Nephron (organoid): ENCODE measurements at regions not wholly inside any gene's neighbourhood (a gene's known extent, or its start where the extent isn't known, plus 50 kb on each side); places are given as distances from the start of the nearest gene placed in this dataset.

Experiments
- H3K27ac Mint-ChIP-seq, 3 experiments: 2 replicates each; pipeline ENCODE4 v1.8.0; 2020; ENCODE audit warnings: mixed read lengths in 3 of 3, mild to moderate bottlenecking in 2 of 3, moderate library complexity in 1 of 3
- H3K27me3 Mint-ChIP-seq: 2 replicates; pipeline ENCODE4 v1.8.0; 2021; ENCODE audit warnings: low read depth, mild to moderate bottlenecking, moderate library complexity, mixed read lengths
- H3K36me3 Mint-ChIP-seq: 2 replicates; pipeline ENCODE4 v1.8.0; 2020; ENCODE audit warnings: low read depth, mixed read lengths
- H3K4me1 Mint-ChIP-seq: 2 replicates; pipeline ENCODE4 v1.8.0; 2020; ENCODE audit warnings: mixed read lengths
- H3K4me3 Mint-ChIP-seq, 3 experiments: 2 replicates each; pipeline ENCODE4 v1.8.0; 2020; ENCODE audit warnings: mild to moderate bottlenecking in 3 of 3, mixed read lengths in 3 of 3, moderate library complexity in 2 of 3
- H3K9me3 Mint-ChIP-seq: 2 replicates; pipeline ENCODE4 v1.8.0; 2020; ENCODE audit warnings: mixed read lengths
- TF ChIP-seq, protein P1 (sequence below), 3 experiments: fragments of 200-600 bp; sonication (generic); IDR thresholded peaks; one replicate each; pipeline ENCODE4 v1.5.0; 2021; ENCODE audit warnings: antibody characterized with exemption in 3 of 3; ENCODE audit not compliant: unreplicated experiment in 3 of 3

DNA sequence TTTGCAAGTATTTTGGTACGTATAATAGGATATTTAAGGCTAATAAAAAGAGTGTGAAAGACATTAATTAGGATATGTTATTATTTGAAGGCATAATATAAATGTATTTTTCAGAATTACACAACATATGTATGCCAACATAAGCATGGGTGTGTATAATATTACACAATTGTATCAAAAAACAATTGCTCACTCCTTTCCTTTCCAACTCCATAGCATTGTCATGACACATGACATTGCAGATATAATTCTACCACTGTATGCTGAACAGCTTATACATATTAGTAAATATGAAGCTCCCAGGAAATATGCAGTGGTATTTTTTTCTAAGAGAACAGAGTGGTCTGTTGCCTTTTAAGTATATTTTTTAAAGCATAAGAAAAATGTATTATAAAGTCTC is 593.1 kb downstream of the TMX3 start:
- no peaks in the 10 kb centered on the region for H3K9me3 Mint-ChIP-seq
- no peak overlapping the region for H3K27ac Mint-ChIP-seq
- H3K4me1 Mint-ChIP-seq: no peaks in the 10 kb centered on the region
- TF ChIP-seq, protein P1, sequence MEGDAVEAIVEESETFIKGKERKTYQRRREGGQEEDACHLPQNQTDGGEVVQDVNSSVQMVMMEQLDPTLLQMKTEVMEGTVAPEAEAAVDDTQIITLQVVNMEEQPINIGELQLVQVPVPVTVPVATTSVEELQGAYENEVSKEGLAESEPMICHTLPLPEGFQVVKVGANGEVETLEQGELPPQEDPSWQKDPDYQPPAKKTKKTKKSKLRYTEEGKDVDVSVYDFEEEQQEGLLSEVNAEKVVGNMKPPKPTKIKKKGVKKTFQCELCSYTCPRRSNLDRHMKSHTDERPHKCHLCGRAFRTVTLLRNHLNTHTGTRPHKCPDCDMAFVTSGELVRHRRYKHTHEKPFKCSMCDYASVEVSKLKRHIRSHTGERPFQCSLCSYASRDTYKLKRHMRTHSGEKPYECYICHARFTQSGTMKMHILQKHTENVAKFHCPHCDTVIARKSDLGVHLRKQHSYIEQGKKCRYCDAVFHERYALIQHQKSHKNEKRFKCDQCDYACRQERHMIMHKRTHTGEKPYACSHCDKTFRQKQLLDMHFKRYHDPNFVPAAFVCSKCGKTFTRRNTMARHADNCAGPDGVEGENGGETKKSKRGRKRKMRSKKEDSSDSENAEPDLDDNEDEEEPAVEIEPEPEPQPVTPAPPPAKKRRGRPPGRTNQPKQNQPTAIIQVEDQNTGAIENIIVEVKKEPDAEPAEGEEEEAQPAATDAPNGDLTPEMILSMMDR (IDR thresholded peaks at IDR 0.05; ENCODE audit: unreplicated experiment in 3 of 3): no peak
- H3K36me3 Mint-ChIP-seq: no peaks in the 10 kb centered on the region
- no peaks in the 10 kb centered on the region for H3K27me3 Mint-ChIP-seq
- H3K4me3 Mint-ChIP-seq: no peak overlapping the region

DNA sequence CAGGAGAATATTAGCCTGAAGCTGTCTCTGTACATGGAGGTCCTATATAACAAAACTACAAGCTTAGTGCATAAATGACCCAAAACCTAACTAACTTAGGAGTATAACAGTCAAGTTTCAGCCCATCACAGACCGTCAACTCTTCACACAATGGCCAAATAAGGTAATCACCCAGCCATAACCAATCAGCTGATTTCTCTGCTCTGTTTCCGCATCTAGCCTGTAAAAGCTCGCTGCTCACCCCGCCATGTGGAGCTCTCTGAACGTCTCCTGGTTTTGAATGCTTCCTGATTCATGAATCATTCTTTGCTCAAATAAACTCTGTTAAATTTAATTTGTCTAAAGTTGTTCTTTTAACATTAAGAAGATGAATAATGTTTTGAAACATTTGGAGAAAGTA is 593.6 kb downstream of the TMX3 start:
- no peaks in the 10 kb centered on the region for H3K9me3 Mint-ChIP-seq

DNA sequence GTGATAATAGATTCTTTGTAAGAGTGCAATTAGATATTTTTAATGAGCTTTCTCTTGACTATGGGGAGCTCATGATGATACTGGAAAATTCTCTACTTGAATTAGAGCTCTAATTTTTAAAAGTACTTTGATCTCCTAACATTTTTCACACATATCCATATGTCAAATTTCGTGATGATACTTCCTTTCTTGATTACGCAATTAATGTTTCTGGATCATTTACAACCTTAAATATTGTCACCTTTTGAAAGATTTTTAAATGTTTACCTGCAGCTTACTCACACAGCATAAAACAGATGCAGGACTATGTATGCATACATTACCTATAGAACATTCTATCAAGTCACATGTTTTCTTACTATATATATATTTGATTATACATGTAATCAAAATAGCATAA is 598.5 kb upstream of the DSEL start:
- no peaks in the 10 kb centered on the region for H3K9me3 Mint-ChIP-seq

More for the DNA sequence above, 593.6 kb downstream of the TMX3 start:
- H3K27me3 Mint-ChIP-seq: no peaks in the 10 kb centered on the region
- no peaks in the 10 kb centered on the region for H3K36me3 Mint-ChIP-seq
- TF ChIP-seq, protein P1 (IDR thresholded peaks at IDR 0.05; ENCODE audit: unreplicated experiment in 3 of 3): no peak
- no peak overlapping the region for H3K4me3 Mint-ChIP-seq
- H3K27ac Mint-ChIP-seq: no peak overlapping the region
- no peaks in the 10 kb centered on the region for H3K4me1 Mint-ChIP-seq

DNA sequence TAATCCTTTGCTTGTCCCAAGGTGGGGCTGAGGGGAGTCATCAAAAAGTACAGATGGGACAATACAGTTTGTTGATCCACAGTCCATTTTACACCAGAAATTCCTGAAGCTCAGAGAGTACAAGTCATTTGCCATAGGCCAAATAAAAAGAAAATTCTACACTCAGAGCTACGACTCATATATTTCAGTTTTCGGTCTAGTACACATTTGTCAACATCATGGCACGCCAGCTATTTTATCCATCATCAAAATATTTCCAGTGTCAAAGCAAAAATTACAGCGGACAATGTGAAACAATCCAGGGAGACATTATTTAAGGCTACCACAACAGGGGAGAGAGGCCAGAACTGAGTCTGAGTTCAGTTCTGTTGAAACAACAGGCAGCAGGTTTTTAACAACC is 587.5 kb upstream of the DSEL start:
- Mint-ChIP-seq H3K27me3 (no peaks in the 10 kb centered on the region), H3K4me3 (no peak overlapping the region), H3K4me1 (peaks cover 4% of the 10 kb centered on the region), H3K27ac (no peak overlapping the region), H3K36me3 (no peaks in the 10 kb centered on the region), H3K9me3 (no peaks in the 10 kb centered on the region)
- TF ChIP-seq, protein P1 (IDR thresholded peaks at IDR 0.05; ENCODE audit: unreplicated experiment in 3 of 3): no peak

More for the DNA sequence above, 598.5 kb upstream of the DSEL start:
- H3K4me1 Mint-ChIP-seq: no peaks in the 10 kb centered on the region
- H3K27me3 Mint-ChIP-seq: no peaks in the 10 kb centered on the region
- no peak overlapping the region for H3K27ac Mint-ChIP-seq
- H3K36me3 Mint-ChIP-seq: no peaks in the 10 kb centered on the region
- TF ChIP-seq, protein P1 (IDR thresholded peaks at IDR 0.05; ENCODE audit: unreplicated experiment in 3 of 3): no peak
- no peak overlapping the region for H3K4me3 Mint-ChIP-seq

DNA sequence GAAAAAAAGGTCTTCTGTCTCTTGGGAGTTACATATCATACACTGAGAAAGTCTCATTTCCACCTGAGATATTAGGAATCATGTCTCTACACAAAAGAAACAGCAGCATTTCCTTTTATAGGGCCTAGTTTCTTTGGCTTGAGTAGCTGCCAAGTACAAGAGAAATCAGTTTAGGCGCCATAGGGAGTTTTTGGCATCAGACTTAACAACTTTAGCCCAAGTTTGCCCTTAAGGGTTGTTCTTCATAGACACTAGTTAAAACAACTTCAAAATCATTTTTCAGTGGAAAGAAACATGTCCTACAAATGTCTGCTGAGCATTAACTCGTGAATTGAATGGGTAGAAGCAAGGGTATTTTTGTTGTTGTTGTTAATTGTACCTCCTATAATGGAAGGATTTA is 587.0 kb upstream of the DSEL start:
- Mint-ChIP-seq H3K9me3 (no peaks in the 10 kb centered on the region), H3K4me3 (no peak overlapping the region), H3K27ac (peak overlapping the region in 2 of 3 experiments; percentile 8 to 29), H3K27me3 (no peaks in the 10 kb centered on the region), H3K4me1 (peaks cover 4% of the 10 kb centered on the region), H3K36me3 (no peaks in the 10 kb centered on the region)
- TF ChIP-seq, protein P1 (IDR thresholded peaks at IDR 0.05; ENCODE audit: unreplicated experiment in 3 of 3): no peak

DNA sequence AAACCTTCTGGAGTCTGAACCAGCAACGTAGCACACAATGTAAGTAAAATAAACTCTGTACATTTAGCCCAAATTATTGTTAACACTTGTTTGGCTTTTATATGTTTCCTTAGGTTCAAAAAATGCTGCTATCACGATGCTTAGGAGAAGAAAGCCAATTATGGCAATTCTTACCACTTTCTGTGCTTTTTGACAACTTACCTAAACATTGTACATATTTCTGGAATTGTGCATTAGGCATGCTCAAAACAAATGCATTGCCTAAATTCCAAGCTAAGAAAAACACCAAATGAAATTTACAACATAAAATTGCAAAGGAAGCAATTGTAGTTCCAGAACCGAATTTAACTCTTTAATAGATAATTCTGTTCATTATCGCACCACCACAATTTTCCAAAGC is 585.6 kb upstream of the DSEL start:
- Mint-ChIP-seq H3K9me3 (no peaks in the 10 kb centered on the region), H3K4me1 (peaks cover 4% of the 10 kb centered on the region), H3K4me3 (no peak overlapping the region), H3K27ac (no peak overlapping the region), H3K27me3 (no peaks in the 10 kb centered on the region), H3K36me3 (no peaks in the 10 kb centered on the region)
- TF ChIP-seq, protein P1 (IDR thresholded peaks at IDR 0.05; ENCODE audit: unreplicated experiment in 3 of 3): no peak
